Globus pallidus (tissue), 1 donor: ENCODE measurements at regions not wholly inside any gene's neighbourhood (a gene's known extent, or its start where the extent isn't known, plus 50 kb on each side); places are given as distances from the start of the nearest gene placed in this dataset.
"Not testable (repeated sequence)": the region's sequence is repeated elsewhere in the genome, so short reads cannot be mapped to it uniquely, and the experiment has no call there.

Experiments
- DNase-seq: peaks from one replicate; pipeline ENCODE4 v3.0.0-alpha.2; 2015; ENCODE audit warnings: low spot score

DNA sequence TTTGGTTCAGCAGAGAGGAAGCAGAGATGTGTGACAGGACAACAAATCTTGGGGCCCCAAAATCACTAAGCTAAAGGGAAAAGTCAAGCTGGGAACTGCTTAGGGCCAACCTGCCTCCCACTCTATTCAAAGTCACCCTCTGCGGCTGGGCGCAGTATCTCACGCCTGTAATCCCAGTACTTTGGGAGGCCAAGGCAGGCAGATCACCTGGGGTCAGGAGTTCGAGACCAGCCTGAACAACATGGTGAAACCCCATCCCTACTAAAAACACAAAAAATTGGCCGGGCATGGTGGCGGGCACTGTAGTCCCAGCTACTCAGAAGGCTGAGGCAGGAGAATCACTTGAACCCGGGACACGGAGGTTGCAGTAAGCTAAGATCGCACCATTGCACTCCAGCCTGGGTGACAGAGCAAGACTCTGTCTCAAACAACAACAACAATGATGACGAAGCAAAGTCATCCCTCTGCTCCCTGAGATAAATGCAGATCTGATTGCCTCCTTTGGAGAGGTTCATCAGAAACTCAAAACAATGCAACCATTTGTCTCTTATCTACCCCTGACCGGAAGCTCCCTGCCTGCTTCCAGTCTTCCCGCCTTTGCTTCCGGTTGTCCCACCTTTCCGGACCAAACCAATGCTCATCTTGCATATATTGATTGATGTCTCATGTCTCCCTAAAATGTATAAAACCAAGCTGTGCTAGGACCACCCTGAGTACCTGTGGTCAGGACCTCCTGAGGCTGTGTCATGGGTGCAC, 136.4 kb upstream of the AFDN start:
- not testable (repeated sequence) for DNase-seq

DNA sequence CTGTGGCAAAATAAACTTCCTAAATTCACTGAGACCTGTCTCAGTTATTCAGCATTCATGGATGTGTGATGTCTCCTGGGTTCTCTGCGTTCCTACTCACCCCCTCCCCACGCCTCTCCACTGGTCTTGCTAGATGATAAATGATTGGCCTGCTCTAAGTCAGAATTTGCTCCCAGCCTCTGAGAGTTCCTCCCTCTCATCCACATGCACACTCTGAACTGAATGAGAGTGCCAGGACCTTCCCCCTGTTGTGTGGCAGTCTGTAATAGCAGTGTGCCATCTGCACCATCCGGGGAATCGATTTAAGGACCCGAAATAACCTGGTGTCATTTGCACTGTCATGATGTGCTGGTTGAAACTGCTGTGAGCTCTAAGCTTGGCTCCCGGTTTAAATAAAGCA, 135.8 kb upstream of the AFDN start:
- no peak for DNase-seq

DNA sequence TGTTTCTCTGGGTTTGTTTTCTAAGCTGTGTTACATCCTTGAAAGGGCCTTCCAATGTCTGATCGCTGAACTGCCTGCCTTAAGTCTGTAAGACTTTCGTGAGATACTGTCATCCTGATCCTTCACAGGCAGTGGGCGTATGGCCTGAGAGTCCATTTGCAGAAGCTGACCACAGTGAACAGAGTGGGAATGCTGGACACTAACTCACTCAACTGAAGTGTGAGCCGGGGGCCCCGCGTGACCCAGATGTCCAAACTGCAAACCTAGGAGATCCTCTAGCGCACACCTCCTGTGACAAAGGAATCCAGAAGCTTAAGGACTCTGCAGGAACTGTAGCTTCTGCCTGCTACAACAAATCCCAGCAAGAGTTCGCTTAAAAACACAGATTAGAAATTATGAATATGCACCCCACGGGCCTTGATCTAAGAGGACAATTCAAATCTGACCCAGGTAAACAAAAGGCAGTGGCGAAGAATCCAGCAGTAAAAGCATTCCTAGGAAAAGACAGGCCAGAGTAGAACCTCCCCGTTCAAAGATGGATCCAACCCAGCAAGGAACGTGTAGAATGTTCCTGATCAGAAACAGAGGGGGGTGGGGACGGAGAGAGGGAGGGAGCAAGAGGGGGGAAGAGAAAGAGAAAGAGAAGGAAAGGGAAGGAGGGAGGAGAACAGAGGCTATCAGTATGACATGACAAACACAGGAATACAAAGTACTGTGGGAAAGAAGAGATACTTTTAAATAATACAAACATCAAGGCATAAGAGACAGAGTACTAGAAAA, 135.0 kb upstream of the AFDN start:
- DNase-seq = no peak

DNA sequence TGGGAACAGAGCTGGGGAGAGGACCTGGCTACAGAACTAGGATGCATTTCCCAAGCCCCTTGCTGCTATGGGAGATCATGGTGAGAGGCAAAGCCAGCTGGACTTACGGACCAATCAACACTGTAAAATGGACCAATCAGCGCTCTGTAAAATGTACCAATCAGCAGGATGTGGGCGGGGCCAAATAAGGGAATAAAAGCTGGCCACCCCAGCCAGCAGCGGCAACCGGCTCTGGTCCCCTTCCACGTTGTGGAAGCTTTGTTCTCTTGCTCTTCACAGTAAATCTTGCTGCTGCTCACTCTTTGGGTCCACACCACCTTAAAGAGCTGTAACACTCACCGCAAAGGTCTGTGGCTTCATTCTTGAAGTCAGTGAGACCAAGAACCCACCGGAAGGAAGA, 133.2 kb upstream of the AFDN start:
- not testable (repeated sequence) for DNase-seq

DNA sequence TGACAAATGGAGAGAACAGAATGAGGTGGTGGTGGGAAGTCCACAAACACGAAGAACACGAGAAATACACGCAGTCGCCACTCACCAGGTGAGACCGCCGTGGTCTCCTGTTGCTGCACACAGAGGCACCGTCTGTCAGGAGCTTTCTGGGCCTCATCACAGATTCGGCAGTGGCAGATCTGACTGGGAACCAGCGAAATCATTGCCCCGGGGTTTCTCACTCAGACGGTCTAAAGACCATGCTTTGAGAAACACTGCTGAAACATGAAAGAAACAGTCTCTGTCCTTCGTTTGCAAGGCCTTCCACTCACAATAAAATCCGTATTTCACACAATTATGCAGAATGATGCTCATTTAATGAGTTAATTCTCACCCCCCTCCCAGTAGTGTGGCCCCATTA, 130.9 kb upstream of the AFDN start:
- DNase-seq = no peak

DNA sequence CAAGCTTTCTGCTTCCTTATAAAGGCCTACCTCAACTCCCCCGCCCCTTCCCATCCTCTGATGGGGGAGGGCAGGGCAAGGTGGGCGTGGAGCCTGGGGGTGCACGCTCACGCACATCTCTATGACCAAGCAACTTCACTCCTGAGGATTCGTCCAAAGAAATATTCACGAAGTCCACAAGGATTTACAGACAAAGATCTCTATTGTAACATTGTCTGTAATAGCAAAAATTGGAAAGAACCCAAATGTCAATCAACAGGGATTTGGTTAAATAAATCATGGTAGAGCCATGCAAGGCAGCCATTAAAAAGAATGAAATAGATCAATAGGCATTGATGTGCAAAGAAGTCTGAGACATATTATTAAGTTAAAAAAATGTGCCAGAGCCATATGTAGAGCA, 130.4 kb upstream of the AFDN start:
- no peak for DNase-seq

DNA sequence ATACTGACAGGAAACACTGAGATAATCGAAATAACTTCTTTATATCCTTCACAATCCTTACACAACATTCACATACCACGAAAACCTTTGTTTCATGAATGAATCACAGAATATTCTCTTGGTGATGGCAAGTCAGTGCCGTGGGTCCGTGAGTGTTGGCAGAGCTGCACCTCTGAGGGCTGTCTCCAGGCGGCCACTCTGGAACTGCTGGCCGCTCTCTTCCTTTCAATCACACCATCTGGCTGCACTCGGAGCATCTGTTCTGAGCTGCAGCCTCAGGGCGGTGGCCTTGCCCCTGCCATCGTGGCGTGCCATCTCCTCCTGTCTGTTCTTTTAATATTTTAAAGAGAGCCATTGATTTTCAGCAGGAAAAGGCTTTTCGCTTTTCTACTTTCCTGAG, 129.4 kb upstream of the AFDN start:
- no peak for DNase-seq

DNA sequence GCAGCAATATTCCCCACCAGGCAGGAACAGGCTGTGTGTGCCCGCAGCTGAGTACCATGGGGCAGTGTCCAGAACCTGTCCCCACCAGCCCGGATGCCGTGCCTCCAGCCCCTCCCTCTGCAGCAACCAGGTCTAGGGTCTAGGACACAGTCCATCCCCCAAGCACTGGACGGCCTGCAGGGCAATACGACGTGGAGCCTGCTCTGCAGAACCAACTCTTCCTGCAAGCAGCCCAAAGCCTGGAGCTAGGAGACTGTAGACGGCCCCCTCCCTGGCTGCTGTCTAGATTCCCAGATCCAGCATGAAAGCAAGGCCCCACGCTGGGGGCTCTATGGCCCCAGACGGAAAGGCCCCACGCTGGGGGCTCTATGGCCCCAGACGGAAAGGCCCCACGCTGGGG, 128.2 kb upstream of the AFDN start:
- DNase-seq = no peak

DNA sequence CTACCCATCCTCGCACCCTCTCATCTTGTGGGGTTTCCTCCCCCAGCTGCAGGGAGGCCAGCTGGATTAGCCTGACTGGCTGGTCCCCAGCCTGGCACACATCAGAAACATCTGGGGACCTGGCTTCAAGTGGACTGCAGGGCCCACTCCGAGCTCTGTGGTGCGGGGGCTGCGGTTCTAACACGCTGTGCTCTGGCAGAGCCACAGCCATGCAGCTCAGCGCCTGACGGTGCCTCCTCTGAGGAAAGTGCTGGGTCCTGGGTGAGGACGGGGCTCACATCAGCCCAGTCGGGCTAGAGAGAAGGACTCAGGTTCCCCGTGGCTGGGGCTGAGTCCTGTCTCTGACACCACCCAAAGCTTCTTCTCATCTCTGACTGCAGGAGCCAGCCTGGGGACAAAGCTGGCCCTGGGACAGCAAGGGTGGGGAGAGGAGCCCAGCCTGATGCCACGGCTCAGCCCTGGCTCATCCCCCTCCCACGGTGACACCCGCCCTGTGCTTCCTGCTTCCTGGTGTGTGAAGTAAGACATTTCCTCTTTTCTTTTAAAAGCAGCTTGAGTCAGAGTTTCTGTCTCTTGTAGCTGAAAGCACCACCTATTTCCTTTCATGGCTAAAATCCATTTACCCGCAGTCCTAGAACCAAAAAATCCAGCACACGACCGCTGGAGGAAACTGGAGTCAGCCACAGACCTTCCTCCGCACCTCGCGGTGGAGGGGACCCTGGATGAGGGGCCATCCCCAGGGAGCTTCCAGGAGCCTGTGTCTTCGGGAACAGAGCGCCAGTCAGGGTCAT, 127.4 kb upstream of the AFDN start:
- no peak for DNase-seq

DNA sequence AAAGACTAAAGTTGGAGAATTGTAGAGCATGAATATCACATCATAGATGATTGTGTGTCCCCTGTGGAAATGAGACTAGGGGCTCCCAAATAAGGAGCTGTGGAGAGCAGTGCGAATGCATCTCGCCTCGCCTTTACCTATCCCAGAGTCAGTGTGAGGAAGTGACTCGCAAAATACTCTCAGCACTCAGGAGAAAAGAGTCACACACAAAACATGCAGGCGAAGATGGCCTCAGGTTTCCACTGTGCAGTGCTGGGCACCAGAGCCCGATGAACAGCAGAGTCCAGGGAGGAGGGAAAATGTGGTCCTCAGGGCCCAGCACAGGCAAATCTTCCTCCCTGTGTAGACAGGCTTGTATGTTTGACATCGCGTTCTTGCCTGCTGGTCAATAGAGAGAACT, 126.5 kb upstream of the AFDN start:
- no peak for DNase-seq

DNA sequence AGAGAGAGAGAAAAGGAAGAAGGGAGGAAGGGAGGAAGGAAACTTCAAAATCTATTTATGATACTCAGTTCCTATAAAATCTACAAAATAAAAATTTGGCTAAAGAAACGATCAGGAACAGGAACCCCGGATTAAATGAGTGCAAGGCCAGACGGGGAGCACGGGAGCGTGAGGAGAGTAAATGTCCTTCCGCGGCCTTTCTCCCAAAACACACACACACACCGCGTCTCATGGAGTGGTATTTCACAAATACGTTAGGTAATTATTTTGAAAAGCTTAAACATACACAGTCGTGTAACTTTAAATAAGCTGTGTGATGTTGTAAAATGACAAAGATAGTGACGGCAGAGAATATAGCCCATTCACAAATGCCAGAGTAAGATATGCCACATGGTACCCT, 125.7 kb upstream of the AFDN start:
- no peak for DNase-seq

DNA sequence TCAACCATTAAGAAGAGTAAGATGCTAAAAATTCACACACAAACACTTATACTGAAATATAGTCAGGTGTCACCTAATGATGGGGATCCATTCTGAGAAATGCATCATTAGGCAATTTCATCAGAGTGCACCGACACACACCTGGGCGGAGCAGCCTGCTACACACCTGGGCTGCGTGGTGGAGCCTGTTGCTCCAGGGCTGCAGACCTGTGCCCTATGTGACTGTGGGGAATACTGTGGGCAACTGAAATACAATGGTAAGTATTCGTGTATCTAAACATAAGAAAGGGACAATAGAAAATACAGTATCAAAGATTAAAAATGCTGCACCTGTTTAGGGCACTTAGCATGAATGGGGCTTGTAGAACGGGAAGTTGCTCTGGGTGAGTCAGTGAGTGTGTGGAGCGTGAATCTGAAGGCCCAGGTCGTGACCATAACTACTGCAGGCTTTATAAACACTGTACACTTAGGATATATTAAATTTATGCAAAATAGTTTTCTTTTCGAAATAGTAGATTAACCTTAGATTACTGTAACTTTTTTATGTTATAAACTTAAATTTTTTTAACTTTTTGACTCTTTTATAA, 124.4 kb upstream of the AFDN start:
- no peak for DNase-seq

DNA sequence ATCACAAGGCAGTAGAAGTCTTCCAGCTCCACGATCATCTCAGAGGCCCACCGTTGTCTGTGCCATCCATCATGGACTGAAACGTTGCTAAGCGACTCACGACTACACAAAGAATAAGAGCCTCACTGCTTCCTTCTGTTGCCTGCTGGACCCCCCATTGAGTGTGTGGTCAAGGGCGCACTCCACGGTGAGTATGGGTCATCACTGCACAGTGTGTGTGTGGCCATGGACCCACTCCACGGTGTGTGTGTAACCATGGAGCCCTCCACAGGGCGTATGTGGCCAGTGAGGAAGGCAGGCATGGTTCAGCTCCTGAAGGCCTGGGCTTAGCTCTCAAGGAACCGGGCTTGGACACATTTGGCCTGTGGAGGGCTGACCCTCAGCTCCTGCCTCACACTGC, 123.4 kb upstream of the AFDN start:
- no peak for DNase-seq

DNA sequence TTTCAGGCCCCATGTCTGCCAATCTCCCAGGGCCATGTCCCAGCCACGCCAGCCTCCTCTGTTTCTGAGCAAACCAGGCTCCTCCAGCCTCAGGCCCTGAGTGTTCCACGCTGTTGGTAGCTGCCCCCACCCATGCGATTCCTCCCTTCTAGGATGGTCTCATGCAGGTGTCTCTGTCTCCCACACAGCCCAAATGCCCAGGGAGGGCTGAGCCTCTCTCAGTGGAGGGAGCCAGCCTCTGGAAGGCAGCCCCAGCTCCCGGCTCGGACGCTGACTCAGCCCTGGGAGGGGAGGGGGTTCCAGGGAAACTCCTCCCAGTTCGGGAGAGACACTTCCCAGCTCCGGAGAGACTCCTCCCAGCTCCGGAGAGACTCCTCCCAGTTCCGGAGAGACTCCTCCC, 122.9 kb upstream of the AFDN start:
- no peak for DNase-seq

DNA sequence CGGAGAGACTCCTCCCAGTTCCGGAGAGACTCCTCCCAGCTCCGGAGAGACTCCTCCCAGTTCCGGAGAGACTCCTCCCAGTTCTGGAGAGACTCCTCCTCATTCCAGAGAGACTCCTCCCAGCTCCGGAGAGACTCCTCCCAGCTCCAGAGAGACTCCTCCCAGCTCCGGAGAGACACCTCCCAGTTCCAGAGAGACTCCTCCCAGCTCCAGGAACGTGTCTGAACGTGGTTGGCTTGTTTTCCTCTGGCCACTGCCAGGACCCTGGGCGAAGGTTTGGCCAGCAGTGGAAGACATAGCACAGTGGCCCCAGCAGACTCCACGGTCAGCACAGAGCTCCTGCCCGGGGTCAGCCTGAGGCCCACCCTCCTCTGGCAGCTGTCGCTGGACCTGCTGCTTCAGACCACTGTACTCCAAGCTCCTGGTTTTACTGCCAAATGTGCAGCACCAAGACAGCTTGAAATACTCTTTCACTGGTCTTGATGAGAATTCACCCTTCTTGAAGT, 122.3 kb upstream of the AFDN start:
- no peak for DNase-seq

DNA sequence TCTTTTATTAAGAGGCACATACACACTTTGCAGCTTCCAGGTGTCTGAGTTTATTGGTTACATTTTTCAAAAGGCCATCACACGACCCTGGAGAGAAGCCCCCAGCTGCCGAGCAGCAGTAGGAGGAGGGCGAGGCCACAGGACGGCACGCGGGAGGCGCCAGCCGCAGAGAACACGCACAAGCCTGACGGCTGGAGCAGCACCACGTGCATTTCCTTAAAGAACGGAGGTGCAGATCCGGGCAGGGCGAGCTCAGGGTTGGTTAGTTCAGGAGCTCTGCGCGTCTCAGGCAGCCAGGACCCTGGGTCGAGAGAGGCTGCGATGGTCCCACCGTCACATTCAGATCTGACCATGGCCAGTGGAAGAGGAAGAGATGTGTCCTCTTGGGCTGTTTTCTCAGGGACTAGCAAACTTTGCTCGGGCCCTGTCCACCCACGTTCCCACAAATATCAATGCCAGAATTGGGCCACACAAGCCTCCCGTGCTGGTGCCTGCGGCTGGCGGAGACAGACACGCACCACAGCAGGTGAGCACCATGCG, 121.4 kb upstream of the AFDN start:
- no peak for DNase-seq

DNA sequence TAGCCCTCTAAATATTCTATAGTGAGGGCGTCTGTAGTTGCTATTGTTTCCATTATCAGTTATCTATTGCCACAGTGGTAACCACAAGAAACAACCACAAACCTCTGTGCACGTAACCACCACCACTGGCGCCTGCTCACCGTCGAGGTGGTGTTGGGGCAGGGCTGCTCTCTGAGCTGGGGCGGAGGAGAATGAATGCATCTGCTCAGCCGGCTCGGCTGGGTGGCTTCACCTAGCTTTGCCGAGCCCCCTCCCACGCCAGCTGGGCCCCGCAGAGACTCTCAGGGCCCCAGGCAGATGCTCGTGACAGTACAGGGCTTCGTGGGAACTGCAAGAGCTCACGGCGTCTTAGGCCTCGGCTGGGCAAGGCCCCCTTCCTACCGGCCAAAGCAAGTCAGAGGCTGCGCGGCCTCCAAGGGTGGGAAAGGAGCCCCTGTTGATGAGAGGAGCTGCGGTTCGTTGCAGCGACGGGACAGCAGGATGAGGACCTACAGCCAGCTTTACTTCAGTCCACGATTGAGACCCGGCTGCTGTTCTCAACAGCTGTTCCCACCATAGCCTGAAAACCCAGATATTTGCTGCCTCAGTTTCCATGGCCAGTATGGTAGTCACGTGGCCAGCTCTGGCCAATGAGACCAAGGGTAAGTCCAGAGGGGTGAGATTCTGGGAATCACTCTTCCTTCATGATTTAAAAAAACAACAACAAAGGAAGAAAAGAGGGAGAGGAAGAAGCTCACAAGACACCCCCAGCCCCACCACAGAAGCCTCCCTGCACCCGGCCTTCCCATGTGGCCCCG, 120.2 kb upstream of the AFDN start:
- no peak for DNase-seq

DNA sequence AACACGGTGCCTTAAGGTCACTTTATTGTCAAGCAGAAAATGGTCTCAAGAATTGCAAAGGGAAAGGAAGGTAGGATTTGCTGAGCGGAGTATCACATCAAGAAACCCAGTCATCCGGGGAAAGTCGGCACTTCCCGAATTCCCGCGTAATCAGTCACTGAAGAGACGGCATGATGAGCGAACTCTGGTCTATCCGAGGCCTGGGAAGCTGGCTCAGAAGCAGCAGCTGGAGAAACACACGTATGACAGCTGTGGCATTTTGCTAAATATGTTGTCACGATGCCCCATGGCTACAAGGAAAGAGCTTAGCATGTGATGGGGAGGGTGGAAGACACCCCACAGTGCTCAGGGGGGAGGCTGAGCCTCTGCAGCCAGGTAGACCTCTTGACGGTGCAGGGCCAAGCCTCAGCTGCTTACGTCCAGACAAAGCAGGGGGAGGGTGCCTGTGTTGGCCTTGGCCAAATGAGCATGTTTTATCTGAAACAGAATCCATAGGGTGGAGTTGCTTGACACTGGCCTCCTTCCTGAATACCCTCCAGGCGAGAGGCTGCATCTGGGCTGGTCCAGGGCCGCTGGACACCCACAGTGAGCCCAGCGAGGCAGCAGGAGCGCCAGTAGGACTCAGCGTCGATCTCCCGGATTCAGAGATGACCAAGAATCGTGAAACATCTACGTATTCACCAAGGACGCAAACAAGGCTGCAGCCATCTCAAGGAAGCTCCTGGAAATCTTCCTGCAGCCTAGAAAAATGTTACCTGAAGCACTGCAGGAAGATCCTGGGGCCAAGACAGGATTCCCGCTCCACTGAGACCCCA, 118.8 kb upstream of the AFDN start:
- no peak for DNase-seq

DNA sequence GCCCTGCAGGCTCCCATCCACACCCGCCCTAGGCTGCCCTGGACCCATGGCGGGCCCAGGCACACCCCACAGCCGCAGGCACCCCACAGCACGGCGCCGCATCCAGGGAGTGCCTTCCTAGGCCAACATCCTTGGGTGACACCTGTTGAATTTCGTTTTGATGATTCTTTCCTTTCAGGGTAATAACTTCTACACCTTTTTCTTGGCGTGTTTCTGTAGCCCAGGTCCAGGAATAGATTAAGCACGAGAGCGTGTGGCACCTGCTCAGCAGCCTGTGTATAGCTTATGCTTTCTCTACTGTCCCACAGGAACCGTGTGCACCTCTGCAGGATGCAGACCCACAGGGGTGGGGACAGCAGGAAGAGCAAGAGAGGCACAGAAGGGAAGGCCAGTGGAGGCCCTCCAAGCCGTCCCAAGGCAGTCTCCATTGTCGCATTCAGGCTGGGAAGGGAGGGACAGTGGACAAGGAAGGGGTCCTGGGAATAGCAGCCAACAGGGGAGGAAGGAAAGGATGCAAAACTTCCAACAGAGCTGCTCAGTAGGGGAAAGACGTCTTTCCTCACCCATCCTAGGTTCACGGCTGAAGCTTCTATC, 118.1 kb upstream of the AFDN start:
- DNase-seq = no peak

DNA sequence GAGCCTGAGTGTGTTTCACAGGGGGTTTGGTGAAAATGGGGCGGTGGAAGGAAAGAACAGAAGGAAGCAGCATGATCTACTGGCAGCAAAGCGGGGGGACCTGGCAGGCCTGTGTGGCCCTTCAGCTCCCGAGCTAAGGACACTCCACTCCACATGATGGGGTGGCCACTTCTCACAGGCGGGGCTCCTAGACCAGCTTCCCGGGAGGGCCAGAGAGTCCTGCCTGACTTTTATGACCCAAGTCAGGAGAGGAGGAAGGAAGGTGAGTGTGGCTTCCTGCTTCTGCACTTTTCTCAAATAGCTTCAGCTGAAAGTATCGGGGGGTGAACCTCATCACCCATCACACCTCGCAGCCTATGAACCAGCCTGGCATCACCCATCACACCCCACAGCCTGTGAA, 117.5 kb upstream of the AFDN start:
- DNase-seq = no peak
